H1 (cell line): ENCODE measurements at regions not wholly inside any gene's neighbourhood (a gene's known extent, or its start where the extent isn't known, plus 50 kb on each side); places are given as distances from the start of the nearest gene placed in this dataset.

Source experiments
- CTCF ChIA-PET: fragments of 300-600 bp; sonication (Branson Sonifier 250); formaldehyde crosslinking; loops from one replicate; lab custom pipeline; 2021; ENCODE audit not compliant: partially characterized antibody; lab: Charles Lee
- POLR2A ChIA-PET: fragments of 300-600 bp; sonication (Branson Sonifier 250); formaldehyde crosslinking; loops from one replicate; lab custom pipeline; 2021; ENCODE audit warnings: inconsistent platforms; ENCODE audit not compliant: partially characterized antibody; lab: Charles Lee
- DNase-seq, 2 experiments: peaks; one replicate each; pipeline versions ENCODE4 v3.0.0 to v3.0.0-alpha.2; 2010 to 2022; ENCODE audit warnings: low spot score in 2 of 2, low read depth in 1 of 2, mixed read lengths in 1 of 2
- FAIRE-seq: peaks from 2 replicates; lab custom pipeline; 2011; peaks lifted over from hg19 to GRCh38; lab: Jason Lieb, UNC
- H2AFZ ChIP-seq: 2 replicates; pipeline ENCODE4 v1.8.1; 2012; ENCODE audit warnings: low read length, inconsistent platforms
- H2AK5ac ChIP-seq: 2 replicates; pipeline ENCODE4 v1.6.1; 2013; ENCODE audit warnings: low read depth, low read length
- H2BK120ac ChIP-seq: replicated peaks from 2 replicates; pipeline ENCODE3; 2013; ENCODE audit warnings: low read depth, low read length, inconsistent platforms
- H2BK12ac ChIP-seq: 2 replicates; pipeline ENCODE4 v1.6.1; 2013; ENCODE audit warnings: low read depth, low read length
- H2BK15ac ChIP-seq: 2 replicates; pipeline ENCODE4 v1.6.1; 2013; ENCODE audit warnings: low read length
- H2BK20ac ChIP-seq: 2 replicates; pipeline ENCODE4 v1.6.1; 2013; ENCODE audit warnings: low read length
- H2BK5ac ChIP-seq: 2 replicates; pipeline ENCODE4 v1.6.1; 2013; ENCODE audit warnings: low read depth, low read length
- H3K14ac ChIP-seq: 2 replicates; pipeline ENCODE4 v1.6.1; 2013; ENCODE audit warnings: inconsistent platforms; ENCODE audit not compliant: insufficient read length
- H3K18ac ChIP-seq: 2 replicates; pipeline ENCODE4 v1.6.1; 2013; ENCODE audit warnings: low read length; ENCODE audit errors: extremely low read depth
- H3K23ac ChIP-seq: 2 replicates; pipeline ENCODE4 v1.6.1; 2013; ENCODE audit warnings: inconsistent platforms; ENCODE audit not compliant: insufficient read length
- H3K23me2 ChIP-seq: 2 replicates; pipeline ENCODE4 v1.6.1; 2013; ENCODE audit warnings: low read depth, low read length
- H3K27ac ChIP-seq: 2 replicates; pipeline ENCODE4 v1.6.1; 2011; ENCODE audit warnings: low read depth, low read length, inconsistent platforms
- H3K27me3 ChIP-seq, 4 experiments: replicated peaks in 1 of 4; 1 replicate in 1 of 4; 2 replicates in 3 of 4; pipeline versions ENCODE4 v1.6.1 to v1.8.1; 2011 to 2013; ENCODE audit warnings: low read length in 3 of 4, mild to moderate bottlenecking in 3 of 4, inconsistent platforms in 2 of 4, mixed read lengths in 2 of 4, moderate library complexity in 1 of 4; ENCODE audit not compliant: control insufficient read depth in 3 of 4, insufficient read depth in 3 of 4; ENCODE audit errors: extremely low read depth in 1 of 4
- H3K36me3 ChIP-seq, 4 experiments: 2 replicates each; pipeline versions ENCODE4 v1.6.1 to v1.8.1; 2011 to 2013; ENCODE audit warnings: mild to moderate bottlenecking in 4 of 4, low read length in 3 of 4, moderate library complexity in 2 of 4, control low read depth in 1 of 4, inconsistent platforms in 1 of 4; ENCODE audit not compliant: insufficient read depth in 4 of 4, control insufficient read depth in 2 of 4
- H3K4ac ChIP-seq: replicated peaks from 2 replicates; pipeline ENCODE3; 2013; ENCODE audit warnings: low read length, low read depth, mixed read lengths, inconsistent platforms; ENCODE audit not compliant: insufficient read length
- H3K4me1 ChIP-seq, 4 experiments: replicated peaks in 1 of 4; 1 replicate in 1 of 4; 2 replicates in 3 of 4; pipeline versions ENCODE4 v1.6.1 to v1.8.1; 2011 to 2013; ENCODE audit warnings: low read length in 3 of 4, inconsistent platforms in 2 of 4, mixed read lengths in 1 of 4; ENCODE audit not compliant: insufficient read depth in 4 of 4, control insufficient read depth in 3 of 4
- H3K4me2 ChIP-seq, 2 experiments: 2 replicates each; pipeline versions ENCODE4 v1.6.1 to v1.8.1; 2011 to 2013; ENCODE audit warnings: low read depth in 2 of 2, low read length in 2 of 2, control low read depth in 1 of 2, inconsistent platforms in 1 of 2, mild to moderate bottlenecking in 1 of 2; ENCODE audit not compliant: insufficient read depth in 1 of 2
- H3K4me3 ChIP-seq, 4 experiments: fragments of 200-600, 300-600 bp in 1 of 4; sonication (generic), shearing (Covaris generic), sonication (Bioruptor Twin) in 1 of 4; 2 replicates each; pipeline versions ENCODE4 v1.5.1 to v1.8.1; 2011 to 2016; ENCODE audit warnings: low read length in 4 of 4, low read depth in 3 of 4, control low read depth in 2 of 4, inconsistent platforms in 2 of 4, mild to moderate bottlenecking in 2 of 4, mixed read lengths in 1 of 4, moderate library complexity in 1 of 4; ENCODE audit not compliant: insufficient read depth in 2 of 4; ENCODE audit errors: extremely low read depth in 1 of 4
- H3K56ac ChIP-seq: replicated peaks from 2 replicates; pipeline ENCODE3; 2013; ENCODE audit warnings: low read depth, mild to moderate bottlenecking, mixed read lengths, low read length, inconsistent platforms; ENCODE audit not compliant: insufficient read length
- H3K79me1 ChIP-seq: 2 replicates; pipeline ENCODE4 v1.6.1; 2013; ENCODE audit warnings: low read depth, low read length, control low read depth
- H3K79me2 ChIP-seq, 2 experiments: 2 replicates each; pipeline versions ENCODE4 v1.6.1 to v1.8.1; 2012 to 2013; ENCODE audit warnings: low read length in 2 of 2, mild to moderate bottlenecking in 2 of 2, inconsistent platforms in 1 of 2; ENCODE audit not compliant: insufficient read depth in 2 of 2, control insufficient read depth in 1 of 2
- H3K9ac ChIP-seq, 4 experiments: replicated peaks in 1 of 4; 1 replicate in 1 of 4; 2 replicates in 3 of 4; pipeline versions ENCODE4 v1.6.1 to v1.8.1; 2011 to 2013; ENCODE audit warnings: low read depth in 3 of 4, low read length in 3 of 4, control low read depth in 2 of 4, mild to moderate bottlenecking in 2 of 4, moderate library complexity in 2 of 4, inconsistent platforms in 1 of 4; ENCODE audit errors: extremely low read depth in 1 of 4
- H3K9me3 ChIP-seq, 2 experiments: 2 replicates each; pipeline versions ENCODE4 v1.6.1 to v1.8.1; 2012 to 2013; ENCODE audit warnings: mild to moderate bottlenecking in 2 of 2, moderate library complexity in 2 of 2, control low read depth in 1 of 2, inconsistent platforms in 1 of 2, low read depth in 1 of 2, low read length in 1 of 2, mixed read lengths in 1 of 2; ENCODE audit not compliant: insufficient read depth in 2 of 2
- H4K20me1 ChIP-seq, 2 experiments: replicated peaks in 1 of 2; 2 replicates each; pipeline versions ENCODE3 to v1.8.1; 2011 to 2013; ENCODE audit warnings: inconsistent platforms in 2 of 2, low read length in 2 of 2, mild to moderate bottlenecking in 1 of 2; ENCODE audit not compliant: insufficient read depth in 2 of 2, control insufficient read depth in 1 of 2
- H4K5ac ChIP-seq: 2 replicates; pipeline ENCODE4 v1.6.1; 2013; ENCODE audit warnings: low read length, low read depth, mixed read lengths, inconsistent platforms; ENCODE audit not compliant: insufficient read length
- H4K8ac ChIP-seq: 2 replicates; pipeline ENCODE4 v1.8.0; 2013; ENCODE audit warnings: mild to moderate bottlenecking, moderate library complexity, low read length, inconsistent platforms; ENCODE audit not compliant: insufficient read depth; ENCODE audit errors: extremely low read depth
- H4K91ac ChIP-seq: replicated peaks from 2 replicates; pipeline ENCODE3; 2013; ENCODE audit warnings: low read length, mixed read lengths, inconsistent platforms; ENCODE audit not compliant: insufficient read length
- CHD7 ChIP-seq: fragments of 300-600 bp; sonication (generic); IDR thresholded peaks from 2 replicates; pipeline ENCODE4 v1.7.1; 2012; ENCODE audit warnings: low read length, moderate library complexity, mild to moderate bottlenecking, inconsistent platforms; ENCODE audit not compliant: insufficient replicate concordance
- WGBS, 2 experiments: shearing (Covaris generic) in 1 of 2; methylation state at CpG; one replicate each; pipeline versions ENCODE4 v1.1.6 to v1.1.7; 2013 to 2015; ENCODE audit warnings: low lambda C conversion rate in 2 of 2, mixed read lengths in 2 of 2, inconsistent platforms in 1 of 2, low coverage in 1 of 2, missing lambda C conversion rate in 1 of 2; ENCODE audit not compliant: insufficient replicate concordance in 2 of 2, insufficient coverage in 1 of 2, insufficient read length in 1 of 2; ENCODE audit errors: extremely low coverage in 1 of 2, missing lambda C conversion rate in 1 of 2; 5-methylcytosine and 5-hydroxymethylcytosine counted together

GRCh38 chr18:1528447-1528846 lies 623.8 kb downstream of the ADCYAP1 start:
- Histone ChIP-seq H3K4me1 (0 out of 7 replicates have a peak, but pooled peaks cover 0 to 2% (median 0%) of the 10 kb centered on the region in 4 experiments), H3K79me1 (no peaks in the 10 kb centered on the region), H3K9me3 (no peaks in the 10 kb centered on the region; a peak in 1 of 4 replicates), H3K14ac (no peak overlapping the region), H3K23ac (no peak overlapping the region), H2BK20ac (no peak overlapping the region), H3K9ac (no peak overlapping the region), H3K23me2 (no peaks in the 10 kb centered on the region), H3K36me3 (no peaks in the 10 kb centered on the region), H2BK12ac (no peak overlapping the region), H4K5ac (no peak overlapping the region), H2AFZ (no peak overlapping the region), H3K27me3 (no peaks in the 10 kb centered on the region), H2BK5ac (no peak overlapping the region), H3K18ac (no peak overlapping the region), H2AK5ac (no peak overlapping the region), H3K27ac (no peak overlapping the region), H3K79me2 (no peaks in the 10 kb centered on the region), H2BK120ac (no peak overlapping the region), H4K8ac (no peak overlapping the region)
- WGBS, 2 experiments = 90% methylated on average over 1 of the region's 1 CpG; no CpG with 5 or more reads in 1 of the 2 experiments
- FAIRE-seq (no peak), DNase-seq (no peak)
- TF ChIP-seq CHD7 = no peak
- TF ChIP-seq, all 59 proteins: peak for 0
- H3K56ac ChIP-seq = no peak overlapping the region
- no peak overlapping the region for H4K91ac ChIP-seq
- H3K4me3 ChIP-seq = no peak overlapping the region
- H4K20me1 ChIP-seq = no peaks in the 10 kb centered on the region
- no peak overlapping the region for H3K4me2 ChIP-seq
- ChIA-PET POLR2A (no interaction called here), CTCF (no interaction called here)
- no peak overlapping the region for H2BK15ac ChIP-seq
- no peak overlapping the region for H3K4ac ChIP-seq
